ENCODE measurements at regions not wholly inside any gene's neighbourhood (a gene's known extent, or its start where the extent isn't known, plus 50 kb on each side); places are given as distances from the start of the nearest gene placed in this dataset.

- H3K27ac Mint-ChIP-seq = no peak overlapping the region
- H3K4me1 Mint-ChIP-seq = peaks cover 3% of the 10 kb centered on the region
- no peaks in the 10 kb centered on the region for H3K27me3 Mint-ChIP-seq (ENCODE audit: low read depth)
- H3K36me3 Mint-ChIP-seq = peaks cover 3% of the 10 kb centered on the region
- H3K9me3 Mint-ChIP-seq = peaks cover 13% of the 10 kb centered on the region
- no peak for TF ChIP-seq CTCF (IDR thresholded peaks at IDR 0.05; ENCODE audit: unreplicated experiment)
- no peak for DNase-seq (ENCODE audit: low spot score in 2 of 2, unreplicated experiment in 2 of 2)
- H3K4me3 Mint-ChIP-seq = no peak overlapping the region
These were observed 182.4 kb downstream of the DIRAS2 start for GRCh38 chr9:90460220-90460619.

- H3K4me3 Mint-ChIP-seq = no peak overlapping the region
These were observed 177.6 kb downstream of the DIRAS2 start for GRCh38 chr9:90464978-90465377.

GRCh38 chr9:90466441-90466840 is 176.2 kb downstream of the DIRAS2 start:
- TF ChIP-seq CTCF (IDR thresholded peaks at IDR 0.05; ENCODE audit: unreplicated experiment) = no peak
- DNase-seq (ENCODE audit: low spot score in 2 of 2, unreplicated experiment in 2 of 2) = no peak
- no peak overlapping the region for H3K4me3 Mint-ChIP-seq
- H3K36me3 Mint-ChIP-seq = peaks cover 3% of the 10 kb centered on the region
- no peaks in the 10 kb centered on the region for H3K27me3 Mint-ChIP-seq (ENCODE audit: low read depth)
- H3K9me3 Mint-ChIP-seq = peaks cover 10% of the 10 kb centered on the region
- no peaks in the 10 kb centered on the region for H3K4me1 Mint-ChIP-seq
- H3K27ac Mint-ChIP-seq = no peak overlapping the region

More at GRCh38 chr9:90464978-90465377, 177.6 kb downstream of the DIRAS2 start:
- DNase-seq (ENCODE audit: low spot score in 2 of 2, unreplicated experiment in 2 of 2) = no peak
- Mint-ChIP-seq H3K9me3 (peaks cover 10% of the 10 kb centered on the region), H3K27ac (no peak overlapping the region), H3K4me1 (no peaks in the 10 kb centered on the region), H3K36me3 (peaks cover 3% of the 10 kb centered on the region), H3K27me3 (ENCODE audit: low read depth) (no peaks in the 10 kb centered on the region)
- TF ChIP-seq CTCF (IDR thresholded peaks at IDR 0.05; ENCODE audit: unreplicated experiment) = no peak

- Mint-ChIP-seq H3K36me3 (no peaks in the 10 kb centered on the region), H3K4me1 (no peaks in the 10 kb centered on the region), H3K4me3 (no peak overlapping the region), H3K27me3 (ENCODE audit: low read depth) (no peaks in the 10 kb centered on the region), H3K27ac (no peak overlapping the region), H3K9me3 (peaks cover 7% of the 10 kb centered on the region)
- no peak for TF ChIP-seq CTCF (IDR thresholded peaks at IDR 0.05; ENCODE audit: unreplicated experiment)
- DNase-seq (ENCODE audit: low spot score in 2 of 2, unreplicated experiment in 2 of 2) = no peak
These were observed 173.2 kb downstream of the DIRAS2 start for GRCh38 chr9:90469435-90469834.

- DNase-seq (ENCODE audit: low spot score in 2 of 2, unreplicated experiment in 2 of 2) = no peak
- Mint-ChIP-seq H3K27ac (no peak overlapping the region), H3K27me3 (ENCODE audit: low read depth) (no peaks in the 10 kb centered on the region), H3K9me3 (peaks cover 7% of the 10 kb centered on the region), H3K4me1 (no peaks in the 10 kb centered on the region), H3K4me3 (no peak overlapping the region), H3K36me3 (no peaks in the 10 kb centered on the region)
- TF ChIP-seq CTCF (IDR thresholded peaks at IDR 0.05; ENCODE audit: unreplicated experiment) = no peak
These were observed 172.7 kb downstream of the DIRAS2 start for GRCh38 chr9:90469865-90470387.

- TF ChIP-seq CTCF (IDR thresholded peaks at IDR 0.05; ENCODE audit: unreplicated experiment) = no peak
- H3K9me3 Mint-ChIP-seq = peaks cover 7% of the 10 kb centered on the region
- H3K27me3 Mint-ChIP-seq (ENCODE audit: low read depth) = no peaks in the 10 kb centered on the region
- H3K36me3 Mint-ChIP-seq = no peaks in the 10 kb centered on the region
- H3K4me3 Mint-ChIP-seq = no peak overlapping the region
- H3K27ac Mint-ChIP-seq = no peak overlapping the region
- DNase-seq (ENCODE audit: low spot score in 2 of 2, unreplicated experiment in 2 of 2) = no peak
- peaks cover 14% of the 10 kb centered on the region for H3K4me1 Mint-ChIP-seq
These were observed 166.6 kb downstream of the DIRAS2 start for GRCh38 chr9:90476058-90476457.

Measured in mesothelial cell of epicardium (in vitro differentiated cells).